Liver (tissue), 7 donors: ENCODE measurements at regions not wholly inside any gene's neighbourhood (a gene's known extent, or its start where the extent isn't known, plus 50 kb on each side); places are given as distances from the start of the nearest gene placed in this dataset.

Experiments
- DNase-seq: peaks from one replicate; pipeline ENCODE4 v3.0.0-alpha.2; 2017; ENCODE audit warnings: low spot score
- H3K27ac ChIP-seq, 2 donors: one replicate each; pipeline ENCODE4 v1.7.0; 2013; ENCODE audit warnings: inconsistent platforms in 2 of 2, low read length in 2 of 2, control low read depth in 1 of 2, low read depth in 1 of 2, mild to moderate bottlenecking in 1 of 2
- H3K27me3 ChIP-seq, 4 donors: one replicate each; pipeline versions ENCODE4 v1.6.1 to v1.7.0; 2013; ENCODE audit warnings: low read length in 3 of 4, inconsistent platforms in 1 of 4, mild to moderate bottlenecking in 1 of 4, moderate library complexity in 1 of 4; ENCODE audit not compliant: control insufficient read depth in 4 of 4, insufficient read depth in 4 of 4
- H3K36me3 ChIP-seq, 4 donors: one replicate each; pipeline versions ENCODE4 v1.6.1 to v1.7.0; 2013; ENCODE audit warnings: low read length in 3 of 4, mild to moderate bottlenecking in 3 of 4, low read depth in 1 of 4, moderate library complexity in 1 of 4; ENCODE audit not compliant: control insufficient read depth in 4 of 4, insufficient read depth in 3 of 4
- H3K4me1 ChIP-seq, 4 donors: one replicate each; pipeline versions ENCODE4 v1.6.1 to v1.7.0; 2013; ENCODE audit warnings: low read length in 3 of 4, mild to moderate bottlenecking in 3 of 4, moderate library complexity in 1 of 4; ENCODE audit not compliant: control insufficient read depth in 4 of 4, insufficient read depth in 4 of 4
- H3K4me3 ChIP-seq, 3 donors: one replicate each; pipeline versions ENCODE4 v1.6.1 to v1.7.0; 2013; ENCODE audit warnings: low read length in 3 of 3, control low read depth in 1 of 3, low read depth in 1 of 3, mild to moderate bottlenecking in 1 of 3
- H3K9ac ChIP-seq, 2 donors: one replicate each; pipeline ENCODE4 v1.7.0; 2013; ENCODE audit warnings: low read length in 2 of 2, mild to moderate bottlenecking in 2 of 2, moderate library complexity in 2 of 2, control low read depth in 1 of 2, low read depth in 1 of 2
- H3K9me3 ChIP-seq, 4 donors: one replicate each; pipeline versions ENCODE4 v1.6.1 to v1.7.0; 2013; ENCODE audit warnings: low read length in 3 of 4; ENCODE audit not compliant: control insufficient read depth in 4 of 4
- EGR1 ChIP-seq, 2 donors: IDR thresholded peaks; 2 replicates each; pipeline ENCODE4 v1.6.1; 2016 to 2018; ENCODE audit warnings: antibody characterized with exemption in 2 of 2, low read depth in 2 of 2
- FOXA1 ChIP-seq: IDR thresholded peaks from 2 replicates; pipeline ENCODE4 v1.6.1; 2016; ENCODE audit warnings: antibody characterized with exemption
- FOXA2 ChIP-seq: IDR thresholded peaks from 2 replicates; pipeline ENCODE4 v1.6.1; 2016; ENCODE audit warnings: antibody characterized with exemption
- GABPA ChIP-seq, 2 donors: IDR thresholded peaks in 1 of 2; conservative IDR thresholded peaks in 1 of 2; 2 replicates each; pipeline ENCODE4 v1.6.1; 2016; ENCODE audit warnings: antibody characterized with exemption in 2 of 2, mild to moderate bottlenecking in 1 of 2, moderate library complexity in 1 of 2
- HNF4A ChIP-seq, 2 donors: conservative IDR thresholded peaks; 2 replicates each; pipeline ENCODE4 v1.6.1; 2016; ENCODE audit warnings: antibody characterized with exemption in 2 of 2, mild to moderate bottlenecking in 2 of 2
- HNF4G ChIP-seq: IDR thresholded peaks from 2 replicates; pipeline ENCODE4 v1.6.1; 2016; ENCODE audit warnings: antibody characterized with exemption
- JUND ChIP-seq, 2 donors: IDR thresholded peaks; 2 replicates each; pipeline ENCODE4 v1.6.1; 2016; ENCODE audit warnings: antibody characterized with exemption in 2 of 2
- RAD21 ChIP-seq, 2 donors: IDR thresholded peaks; 2 replicates each; pipeline ENCODE4 v1.6.1; 2016; ENCODE audit warnings: antibody characterized with exemption in 2 of 2, mild to moderate bottlenecking in 2 of 2
- RXRA ChIP-seq, 2 donors: IDR thresholded peaks; 2 replicates each; pipeline ENCODE4 v1.6.1; 2017 to 2018; ENCODE audit warnings: antibody characterized with exemption in 2 of 2, mild to moderate bottlenecking in 1 of 2
- SP1 ChIP-seq: IDR thresholded peaks from 2 replicates; pipeline ENCODE4 v1.6.1; 2018; ENCODE audit warnings: antibody characterized with exemption, mild to moderate bottlenecking
- TAF1 ChIP-seq: conservative IDR thresholded peaks from 2 replicates; pipeline ENCODE4 v1.6.1; 2016; ENCODE audit warnings: antibody characterized with exemption, mild to moderate bottlenecking
- YY1 ChIP-seq: IDR thresholded peaks from 2 replicates; pipeline ENCODE4 v1.6.1; 2016; ENCODE audit warnings: antibody characterized with exemption, mild to moderate bottlenecking
- TF ChIP-seq, protein P1 (sequence below): IDR thresholded peaks from 2 replicates; pipeline ENCODE4 v1.6.1; 2016; ENCODE audit warnings: antibody characterized with exemption
- TF ChIP-seq, protein P2 (sequence below): fragments of 150-350 bp; IDR thresholded peaks from 2 replicates; pipeline ENCODE4 v1.5.1; 2017; ENCODE audit warnings: improper control_type of control experiment, low read depth, low read length; ENCODE audit not compliant: missing input control
- TF ChIP-seq, protein P3 (sequence below): IDR thresholded peaks from 2 replicates; pipeline ENCODE4 v1.6.1; 2016; ENCODE audit warnings: antibody characterized with exemption
- TF ChIP-seq, protein P4 (sequence below): IDR thresholded peaks from 2 replicates; pipeline ENCODE4 v1.6.1; 2016; ENCODE audit warnings: antibody characterized with exemption
- TF ChIP-seq, protein P5 (sequence below): IDR thresholded peaks from 2 replicates; pipeline ENCODE4 v1.6.1; 2016; ENCODE audit warnings: antibody characterized with exemption, mild to moderate bottlenecking
- donor health status: healthy.
- donor health status: healthy.
- donor health status: healthy.
- donor health status: healthy.

DNA sequence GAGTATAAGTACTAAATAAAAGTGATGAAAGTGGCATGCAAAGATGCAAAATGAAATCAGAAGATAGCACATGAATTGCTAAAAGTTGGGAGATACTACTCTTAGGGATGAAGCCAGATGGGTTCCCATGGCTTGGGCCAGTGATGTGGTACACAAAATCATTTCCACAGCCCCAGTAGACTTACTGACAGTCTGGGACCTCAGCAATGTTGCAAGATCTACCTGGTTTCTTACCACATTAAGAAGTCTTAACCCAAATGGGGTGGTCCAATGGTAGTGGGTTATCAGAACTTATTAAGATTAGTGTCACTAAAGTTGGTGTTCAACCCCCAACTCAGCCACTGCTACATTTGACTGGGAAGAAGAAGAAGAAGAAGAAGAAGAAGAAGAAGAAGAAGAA, 227.7 kb upstream of the IRF2BP2 start:
- Histone ChIP-seq H3K4me1 (peaks cover 7 to 18% (median 13%) of the 10 kb centered on the region in 4 donors), H3K27ac (no peak overlapping the region), H3K9me3 (no peaks in the 10 kb centered on the region), H3K36me3 (no peaks in the 10 kb centered on the region), H3K9ac (no peak overlapping the region), H3K27me3 (no peaks in the 10 kb centered on the region), H3K4me3 (no peak overlapping the region)
- TF ChIP-seq, protein P1, sequence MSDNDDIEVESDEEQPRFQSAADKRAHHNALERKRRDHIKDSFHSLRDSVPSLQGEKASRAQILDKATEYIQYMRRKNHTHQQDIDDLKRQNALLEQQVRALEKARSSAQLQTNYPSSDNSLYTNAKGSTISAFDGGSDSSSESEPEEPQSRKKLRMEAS: no peak
- no peak for TF ChIP-seq TAF1
- no peak for TF ChIP-seq EGR1 (IDR thresholded peaks at IDR 0.05; ENCODE audit: low read depth in 2 of 2)
- TF ChIP-seq, protein P2, sequence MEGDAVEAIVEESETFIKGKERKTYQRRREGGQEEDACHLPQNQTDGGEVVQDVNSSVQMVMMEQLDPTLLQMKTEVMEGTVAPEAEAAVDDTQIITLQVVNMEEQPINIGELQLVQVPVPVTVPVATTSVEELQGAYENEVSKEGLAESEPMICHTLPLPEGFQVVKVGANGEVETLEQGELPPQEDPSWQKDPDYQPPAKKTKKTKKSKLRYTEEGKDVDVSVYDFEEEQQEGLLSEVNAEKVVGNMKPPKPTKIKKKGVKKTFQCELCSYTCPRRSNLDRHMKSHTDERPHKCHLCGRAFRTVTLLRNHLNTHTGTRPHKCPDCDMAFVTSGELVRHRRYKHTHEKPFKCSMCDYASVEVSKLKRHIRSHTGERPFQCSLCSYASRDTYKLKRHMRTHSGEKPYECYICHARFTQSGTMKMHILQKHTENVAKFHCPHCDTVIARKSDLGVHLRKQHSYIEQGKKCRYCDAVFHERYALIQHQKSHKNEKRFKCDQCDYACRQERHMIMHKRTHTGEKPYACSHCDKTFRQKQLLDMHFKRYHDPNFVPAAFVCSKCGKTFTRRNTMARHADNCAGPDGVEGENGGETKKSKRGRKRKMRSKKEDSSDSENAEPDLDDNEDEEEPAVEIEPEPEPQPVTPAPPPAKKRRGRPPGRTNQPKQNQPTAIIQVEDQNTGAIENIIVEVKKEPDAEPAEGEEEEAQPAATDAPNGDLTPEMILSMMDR: no peak
- TF ChIP-seq HNF4A (conservative IDR thresholded peaks at IDR 0.05): no peak
- TF ChIP-seq, protein P3, sequence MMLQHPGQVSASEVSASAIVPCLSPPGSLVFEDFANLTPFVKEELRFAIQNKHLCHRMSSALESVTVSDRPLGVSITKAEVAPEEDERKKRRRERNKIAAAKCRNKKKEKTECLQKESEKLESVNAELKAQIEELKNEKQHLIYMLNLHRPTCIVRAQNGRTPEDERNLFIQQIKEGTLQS: no peak
- no peak for TF ChIP-seq HNF4G
- TF ChIP-seq FOXA2: no peak
- TF ChIP-seq RAD21 (IDR thresholded peaks at IDR 0.05): no peak
- no peak for TF ChIP-seq YY1
- no peak for TF ChIP-seq SP1
- no peak for TF ChIP-seq JUND (IDR thresholded peaks at IDR 0.05)
- TF ChIP-seq, protein P4, sequence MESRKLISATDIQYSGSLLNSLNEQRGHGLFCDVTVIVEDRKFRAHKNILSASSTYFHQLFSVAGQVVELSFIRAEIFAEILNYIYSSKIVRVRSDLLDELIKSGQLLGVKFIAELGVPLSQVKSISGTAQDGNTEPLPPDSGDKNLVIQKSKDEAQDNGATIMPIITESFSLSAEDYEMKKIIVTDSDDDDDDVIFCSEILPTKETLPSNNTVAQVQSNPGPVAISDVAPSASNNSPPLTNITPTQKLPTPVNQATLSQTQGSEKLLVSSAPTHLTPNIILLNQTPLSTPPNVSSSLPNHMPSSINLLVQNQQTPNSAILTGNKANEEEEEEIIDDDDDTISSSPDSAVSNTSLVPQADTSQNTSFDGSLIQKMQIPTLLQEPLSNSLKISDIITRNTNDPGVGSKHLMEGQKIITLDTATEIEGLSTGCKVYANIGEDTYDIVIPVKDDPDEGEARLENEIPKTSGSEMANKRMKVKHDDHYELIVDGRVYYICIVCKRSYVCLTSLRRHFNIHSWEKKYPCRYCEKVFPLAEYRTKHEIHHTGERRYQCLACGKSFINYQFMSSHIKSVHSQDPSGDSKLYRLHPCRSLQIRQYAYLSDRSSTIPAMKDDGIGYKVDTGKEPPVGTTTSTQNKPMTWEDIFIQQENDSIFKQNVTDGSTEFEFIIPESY: no peak
- TF ChIP-seq, protein P5, sequence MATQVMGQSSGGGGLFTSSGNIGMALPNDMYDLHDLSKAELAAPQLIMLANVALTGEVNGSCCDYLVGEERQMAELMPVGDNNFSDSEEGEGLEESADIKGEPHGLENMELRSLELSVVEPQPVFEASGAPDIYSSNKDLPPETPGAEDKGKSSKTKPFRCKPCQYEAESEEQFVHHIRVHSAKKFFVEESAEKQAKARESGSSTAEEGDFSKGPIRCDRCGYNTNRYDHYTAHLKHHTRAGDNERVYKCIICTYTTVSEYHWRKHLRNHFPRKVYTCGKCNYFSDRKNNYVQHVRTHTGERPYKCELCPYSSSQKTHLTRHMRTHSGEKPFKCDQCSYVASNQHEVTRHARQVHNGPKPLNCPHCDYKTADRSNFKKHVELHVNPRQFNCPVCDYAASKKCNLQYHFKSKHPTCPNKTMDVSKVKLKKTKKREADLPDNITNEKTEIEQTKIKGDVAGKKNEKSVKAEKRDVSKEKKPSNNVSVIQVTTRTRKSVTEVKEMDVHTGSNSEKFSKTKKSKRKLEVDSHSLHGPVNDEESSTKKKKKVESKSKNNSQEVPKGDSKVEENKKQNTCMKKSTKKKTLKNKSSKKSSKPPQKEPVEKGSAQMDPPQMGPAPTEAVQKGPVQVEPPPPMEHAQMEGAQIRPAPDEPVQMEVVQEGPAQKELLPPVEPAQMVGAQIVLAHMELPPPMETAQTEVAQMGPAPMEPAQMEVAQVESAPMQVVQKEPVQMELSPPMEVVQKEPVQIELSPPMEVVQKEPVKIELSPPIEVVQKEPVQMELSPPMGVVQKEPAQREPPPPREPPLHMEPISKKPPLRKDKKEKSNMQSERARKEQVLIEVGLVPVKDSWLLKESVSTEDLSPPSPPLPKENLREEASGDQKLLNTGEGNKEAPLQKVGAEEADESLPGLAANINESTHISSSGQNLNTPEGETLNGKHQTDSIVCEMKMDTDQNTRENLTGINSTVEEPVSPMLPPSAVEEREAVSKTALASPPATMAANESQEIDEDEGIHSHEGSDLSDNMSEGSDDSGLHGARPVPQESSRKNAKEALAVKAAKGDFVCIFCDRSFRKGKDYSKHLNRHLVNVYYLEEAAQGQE: no peak
- no peak for TF ChIP-seq GABPA (IDR thresholded peaks at IDR 0.05 in 1 of 2, conservative IDR thresholded peaks at IDR 0.05 in 1 of 2)
- TF ChIP-seq RXRA (IDR thresholded peaks at IDR 0.05): no peak
- no peak for TF ChIP-seq FOXA1
- no peak for DNase-seq
